Fibroblast of villous mesenchyme (primary cell): ENCODE measurements at regions not wholly inside any gene's neighbourhood (a gene's known extent, or its start where the extent isn't known, plus 50 kb on each side); places are given as distances from the start of the nearest gene placed in this dataset.

Experiments
- DNase-seq: peaks from one replicate; pipeline ENCODE4 v3.0.0-alpha.2; 2010; ENCODE audit warnings: low read depth
- H3K4me3 ChIP-seq: 2 replicates; pipeline ENCODE4 v1.5.1; 2011; ENCODE audit warnings: low read depth, mild to moderate bottlenecking, low read length
- CTCF ChIP-seq: IDR thresholded peaks from 2 replicates; pipeline ENCODE4 v1.5.1; 2012; ENCODE audit warnings: low read depth, mild to moderate bottlenecking, low read length; ENCODE audit not compliant: insufficient read depth

GRCh38 chr7:19304086-19304485 is 158.9 kb upstream of the FERD3L start:
- DNase-seq: peak; percentile 29

DNA sequence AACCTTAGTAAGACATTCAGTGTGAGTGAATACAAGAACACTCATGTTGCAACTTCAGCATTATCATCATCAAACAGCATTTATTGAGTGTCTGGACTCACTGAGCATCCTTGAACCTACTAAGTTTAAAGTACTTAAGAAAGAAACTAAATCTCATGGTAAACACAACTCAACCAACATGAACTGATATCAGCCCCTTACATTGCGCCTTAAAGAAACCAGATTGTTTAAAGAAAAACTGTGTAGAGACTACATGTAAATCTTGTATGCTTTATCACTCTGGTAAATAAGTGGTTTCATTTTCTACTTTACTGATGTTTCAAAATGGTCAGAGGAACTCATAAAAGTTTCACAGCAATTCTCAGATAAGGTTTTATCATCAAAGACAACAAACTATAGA is 157.5 kb upstream of the FERD3L start:
- DNase-seq: peak; percentile 91
- TF ChIP-seq CTCF: no peak
- H3K4me3 ChIP-seq: no peak overlapping the region

More at GRCh38 chr7:19304086-19304485, 158.9 kb upstream of the FERD3L start:
- H3K4me3 ChIP-seq: no peak overlapping the region
- no peak for TF ChIP-seq CTCF

DNA sequence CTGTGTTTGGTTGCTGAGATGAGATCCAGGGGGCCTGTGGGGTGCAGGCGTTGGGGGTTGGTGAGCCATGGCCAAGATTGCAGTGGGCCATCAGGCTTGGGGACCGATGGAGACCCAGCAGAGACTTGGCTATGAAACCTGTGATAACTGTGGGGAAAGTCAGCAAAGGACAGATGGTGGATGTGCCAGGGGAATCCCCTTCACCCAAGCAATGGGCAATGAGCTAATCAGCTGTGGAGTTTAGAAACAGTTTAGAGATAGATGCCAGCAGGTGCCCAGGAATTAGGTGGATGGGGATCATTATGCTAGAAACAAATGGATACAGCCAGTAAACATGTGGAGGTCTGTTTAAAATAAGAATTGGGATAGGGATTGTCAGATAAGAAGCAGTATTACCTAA is 151.4 kb upstream of the FERD3L start:
- H3K4me3 ChIP-seq: no peak overlapping the region
- no peak for TF ChIP-seq CTCF
- DNase-seq: no peak

DNA sequence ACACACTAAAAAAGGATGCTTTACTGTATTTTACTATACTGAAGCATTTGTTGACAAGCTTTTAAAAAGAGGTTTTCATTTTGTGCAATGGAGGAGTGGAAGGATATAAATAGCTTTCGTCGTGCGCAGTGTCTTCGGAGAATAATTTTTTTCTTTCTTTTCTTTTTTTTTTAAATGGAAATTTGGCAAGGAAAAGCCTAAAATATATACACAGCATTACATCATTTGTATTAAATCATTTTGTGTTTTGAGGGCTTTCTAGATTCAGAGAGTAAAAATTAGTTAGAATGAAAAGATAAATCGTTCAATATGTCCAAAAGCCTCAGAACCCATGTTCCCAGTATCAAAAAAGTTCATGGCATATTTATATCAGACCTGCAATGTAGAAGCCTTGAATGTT is 150.2 kb upstream of the FERD3L start:
- DNase-seq: no peak
- no peak overlapping the region for H3K4me3 ChIP-seq
- TF ChIP-seq CTCF: no peak

- H3K4me3 ChIP-seq: no peak overlapping the region
- peak; percentile 84 for DNase-seq
- no peak for TF ChIP-seq CTCF
These were observed 149.4 kb upstream of the FERD3L start for GRCh38 chr7:19294619-19295018.

GRCh38 chr7:19293431-19293830 is 148.2 kb upstream of the FERD3L start:
- DNase-seq: no peak
- no peak for TF ChIP-seq CTCF

DNA sequence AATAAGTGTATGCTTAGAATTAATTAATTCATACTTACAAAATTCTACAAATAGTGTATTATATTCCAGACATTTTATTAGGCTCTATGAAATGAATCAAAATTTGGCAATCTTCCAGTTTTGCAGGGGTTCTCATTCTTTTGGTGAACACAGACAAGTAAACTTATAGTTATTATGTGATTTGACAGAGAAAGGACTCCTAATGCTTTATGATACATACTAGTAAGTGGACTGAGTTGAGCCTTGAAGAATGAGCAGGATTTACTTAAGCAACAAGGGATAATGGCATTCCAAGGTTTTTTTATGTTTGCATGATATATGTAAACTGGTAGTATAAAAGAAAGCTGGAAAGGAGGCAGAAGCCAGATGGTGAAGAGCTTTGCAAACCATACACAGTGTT is 145.7 kb upstream of the FERD3L start:
- no peak for TF ChIP-seq CTCF
- no peak overlapping the region for H3K4me3 ChIP-seq
- DNase-seq: no peak

More at GRCh38 chr7:19293431-19293830, 148.2 kb upstream of the FERD3L start:
- H3K4me3 ChIP-seq: no peak overlapping the region
